ENCODE measurements at regions not wholly inside any gene's neighbourhood (a gene's known extent, or its start where the extent isn't known, plus 50 kb on each side); places are given as distances from the start of the nearest gene placed in this dataset.

- no peaks in the 10 kb centered on the region for H3K36me3 ChIP-seq
- Mint-ChIP-seq H3K36me3 (no peaks in the 10 kb centered on the region), H3K9me3 (no peaks in the 10 kb centered on the region), H3K4me3 (no peak overlapping the region), H3K4me1 (no peaks in the 10 kb centered on the region), H3K27ac (no peak overlapping the region), H3K27me3 (ENCODE audit: insufficient read depth, low read depth) (peaks cover 2% of the 10 kb centered on the region)
- no peaks in the 10 kb centered on the region for H3F3A ChIP-seq (ENCODE audit: low read depth)
- no peaks in the 10 kb centered on the region for H3K27me3 ChIP-seq
- no peaks in the 10 kb centered on the region for H3K9me3 ChIP-seq (ENCODE audit: low read depth)
- H3K9ac ChIP-seq, result no peak overlapping the region
- H3K4me1 ChIP-seq, result no peaks in the 10 kb centered on the region
- no peak overlapping the region for H3K4me3 ChIP-seq
- no peaks in the 10 kb centered on the region for H3K79me2 ChIP-seq (ENCODE audit: low read depth)
- no peak overlapping the region for H2AFZ ChIP-seq (replicated peaks)
- no peak overlapping the region for H3K27ac ChIP-seq
- no peak overlapping the region for H3K4me2 ChIP-seq
- TF ChIP-seq EZH2phosphoT487 (IDR thresholded peaks at IDR 0.05), result no peak
- TF ChIP-seq EZH2 (IDR thresholded peaks at IDR 0.05), result no peak
- TF ChIP-seq CTCF (IDR thresholded peaks at IDR 0.05), result no peak
- no peaks in the 10 kb centered on the region for H4K20me1 ChIP-seq (ENCODE audit: low read depth)
- DNase-seq (ENCODE audit: low spot score), result no peak
These were observed 594.2 kb downstream of the ZBBX start for GRCh38 chr3:166785876-166786275.

- Histone ChIP-seq H3K4me3 (no peak overlapping the region), H3K79me2 (ENCODE audit: low read depth) (no peaks in the 10 kb centered on the region), H4K20me1 (ENCODE audit: low read depth) (no peaks in the 10 kb centered on the region), H3K9me3 (ENCODE audit: low read depth) (no peaks in the 10 kb centered on the region), H3K4me1 (no peaks in the 10 kb centered on the region), H3K27me3 (no peaks in the 10 kb centered on the region), H3K9ac (no peak overlapping the region), H3K4me2 (no peak overlapping the region), H3K36me3 (no peaks in the 10 kb centered on the region), H3K27ac (no peak overlapping the region), H2AFZ (replicated peaks) (no peak overlapping the region), H3F3A (ENCODE audit: low read depth) (no peaks in the 10 kb centered on the region)
- DNase-seq (ENCODE audit: low spot score), result no peak
- H3K4me3 Mint-ChIP-seq, result no peak overlapping the region
- no peak overlapping the region for H3K27ac Mint-ChIP-seq
- no peaks in the 10 kb centered on the region for H3K27me3 Mint-ChIP-seq (ENCODE audit: insufficient read depth, low read depth)
- no peaks in the 10 kb centered on the region for H3K4me1 Mint-ChIP-seq
- TF ChIP-seq EZH2phosphoT487 (IDR thresholded peaks at IDR 0.05), result no peak
- TF ChIP-seq EZH2 (IDR thresholded peaks at IDR 0.05), result no peak
- no peak for TF ChIP-seq CTCF (IDR thresholded peaks at IDR 0.05)
- no peaks in the 10 kb centered on the region for H3K9me3 Mint-ChIP-seq
- no peaks in the 10 kb centered on the region for H3K36me3 Mint-ChIP-seq
These were observed 596.9 kb downstream of the ZBBX start for GRCh38 chr3:166783206-166783605.

- Mint-ChIP-seq H3K4me1 (no peaks in the 10 kb centered on the region), H3K9me3 (peaks cover 18% of the 10 kb centered on the region), H3K36me3 (no peaks in the 10 kb centered on the region), H3K27me3 (ENCODE audit: insufficient read depth, low read depth) (no peaks in the 10 kb centered on the region), H3K4me3 (no peak overlapping the region), H3K27ac (no peak overlapping the region)
- Histone ChIP-seq H3K27ac (no peak overlapping the region), H2AFZ (replicated peaks) (no peak overlapping the region), H3F3A (ENCODE audit: low read depth) (no peaks in the 10 kb centered on the region), H3K4me2 (no peak overlapping the region), H3K27me3 (no peaks in the 10 kb centered on the region), H3K4me3 (no peak overlapping the region), H3K36me3 (no peaks in the 10 kb centered on the region), H3K4me1 (no peaks in the 10 kb centered on the region), H3K79me2 (ENCODE audit: low read depth) (no peaks in the 10 kb centered on the region), H4K20me1 (ENCODE audit: low read depth) (no peaks in the 10 kb centered on the region), H3K9me3 (ENCODE audit: low read depth) (no peaks in the 10 kb centered on the region), H3K9ac (no peak overlapping the region)
- TF ChIP-seq EZH2 (IDR thresholded peaks at IDR 0.05) (no peak), CTCF (IDR thresholded peaks at IDR 0.05) (no peak), EZH2phosphoT487 (IDR thresholded peaks at IDR 0.05) (no peak)
- no peak for DNase-seq (ENCODE audit: low spot score)
These were observed 615.3 kb downstream of the ZBBX start for GRCh38 chr3:166764698-166765318.
